Upper lobe of left lung (tissue), 4 donors: ENCODE measurements at regions not wholly inside any gene's neighbourhood (a gene's known extent, or its start where the extent isn't known, plus 50 kb on each side); places are given as distances from the start of the nearest gene placed in this dataset.

ENCODE experiments used
- EP300 ChIP-seq, 4 donors: sonication (generic); formaldehyde crosslinking; IDR thresholded peaks; one replicate each; pipeline ENCODE4 v1.5.1; 2017; ENCODE audit warnings: antibody characterized with exemption in 4 of 4, control low read depth in 2 of 4
- POLR2A ChIP-seq, 4 donors: fragments of 450-650 bp; IDR thresholded peaks; one replicate each; pipeline ENCODE4 v1.5.1; 2016 to 2017; ENCODE audit warnings: antibody characterized with exemption in 4 of 4, mild to moderate bottlenecking in 2 of 4
- TF ChIP-seq, protein P1 (sequence below), 6 experiments: fragments of 450-650 bp in 4 of 6; fragments of 200-600 bp in 2 of 6; sonication (generic) in 2 of 6; IDR thresholded peaks; one replicate each; pipeline ENCODE4 v1.5.1; 2016 to 2019; ENCODE audit warnings: antibody characterized with exemption in 6 of 6

GRCh38 chr22:27632451-27633295, 168.9 kb downstream of the MN1 start:
- TF ChIP-seq POLR2A (IDR thresholded peaks at IDR 0.05) (no peak), EP300 (IDR thresholded peaks at IDR 0.05) (no peak)
- TF ChIP-seq, protein P1, sequence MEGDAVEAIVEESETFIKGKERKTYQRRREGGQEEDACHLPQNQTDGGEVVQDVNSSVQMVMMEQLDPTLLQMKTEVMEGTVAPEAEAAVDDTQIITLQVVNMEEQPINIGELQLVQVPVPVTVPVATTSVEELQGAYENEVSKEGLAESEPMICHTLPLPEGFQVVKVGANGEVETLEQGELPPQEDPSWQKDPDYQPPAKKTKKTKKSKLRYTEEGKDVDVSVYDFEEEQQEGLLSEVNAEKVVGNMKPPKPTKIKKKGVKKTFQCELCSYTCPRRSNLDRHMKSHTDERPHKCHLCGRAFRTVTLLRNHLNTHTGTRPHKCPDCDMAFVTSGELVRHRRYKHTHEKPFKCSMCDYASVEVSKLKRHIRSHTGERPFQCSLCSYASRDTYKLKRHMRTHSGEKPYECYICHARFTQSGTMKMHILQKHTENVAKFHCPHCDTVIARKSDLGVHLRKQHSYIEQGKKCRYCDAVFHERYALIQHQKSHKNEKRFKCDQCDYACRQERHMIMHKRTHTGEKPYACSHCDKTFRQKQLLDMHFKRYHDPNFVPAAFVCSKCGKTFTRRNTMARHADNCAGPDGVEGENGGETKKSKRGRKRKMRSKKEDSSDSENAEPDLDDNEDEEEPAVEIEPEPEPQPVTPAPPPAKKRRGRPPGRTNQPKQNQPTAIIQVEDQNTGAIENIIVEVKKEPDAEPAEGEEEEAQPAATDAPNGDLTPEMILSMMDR (IDR thresholded peaks at IDR 0.05): no peak
